ENCODE measurements at regions not wholly inside any gene's neighbourhood (a gene's known extent, or its start where the extent isn't known, plus 50 kb on each side); places are given as distances from the start of the nearest gene placed in this dataset.

- FAIRE-seq (no peak), DNase-seq (no peak)
- WGBS, 3 donors = 52 to 73% (median 62%) methylated on average over 2 of the region's 2 CpGs
- peaks cover 0 to 2% of the 10 kb centered on the region in 2 donors for H3K9me3 ChIP-seq (ENCODE audit: control insufficient read depth in 2 of 2, insufficient read depth in 1 of 2, low read depth in 1 of 2, low read length in 1 of 2)
- no peak overlapping the region for H3K27ac ChIP-seq (ENCODE audit: low read depth in 1 of 3, low read length in 2 of 3)
- no peaks in the 10 kb centered on the region for H3K36me3 ChIP-seq (ENCODE audit: control insufficient read depth in 3 of 3, insufficient read depth in 2 of 3, low read depth in 1 of 3, low read length in 3 of 3)
- no peaks in the 10 kb centered on the region for H3K4me1 ChIP-seq (ENCODE audit: control insufficient read depth in 3 of 3, insufficient read depth in 2 of 3, low read depth in 1 of 3, low read length in 2 of 3)
- H3K27me3 ChIP-seq (ENCODE audit: control insufficient read depth in 3 of 3, insufficient read depth in 3 of 3, low read length in 3 of 3) = no peaks in the 10 kb centered on the region
- no peak overlapping the region for H3K4me3 ChIP-seq (ENCODE audit: low read depth in 1 of 3, low read length in 3 of 3)
These were observed 80.5 kb upstream of the PRMT6 start for GRCh38 chr1:106975944-106976343.

DNA sequence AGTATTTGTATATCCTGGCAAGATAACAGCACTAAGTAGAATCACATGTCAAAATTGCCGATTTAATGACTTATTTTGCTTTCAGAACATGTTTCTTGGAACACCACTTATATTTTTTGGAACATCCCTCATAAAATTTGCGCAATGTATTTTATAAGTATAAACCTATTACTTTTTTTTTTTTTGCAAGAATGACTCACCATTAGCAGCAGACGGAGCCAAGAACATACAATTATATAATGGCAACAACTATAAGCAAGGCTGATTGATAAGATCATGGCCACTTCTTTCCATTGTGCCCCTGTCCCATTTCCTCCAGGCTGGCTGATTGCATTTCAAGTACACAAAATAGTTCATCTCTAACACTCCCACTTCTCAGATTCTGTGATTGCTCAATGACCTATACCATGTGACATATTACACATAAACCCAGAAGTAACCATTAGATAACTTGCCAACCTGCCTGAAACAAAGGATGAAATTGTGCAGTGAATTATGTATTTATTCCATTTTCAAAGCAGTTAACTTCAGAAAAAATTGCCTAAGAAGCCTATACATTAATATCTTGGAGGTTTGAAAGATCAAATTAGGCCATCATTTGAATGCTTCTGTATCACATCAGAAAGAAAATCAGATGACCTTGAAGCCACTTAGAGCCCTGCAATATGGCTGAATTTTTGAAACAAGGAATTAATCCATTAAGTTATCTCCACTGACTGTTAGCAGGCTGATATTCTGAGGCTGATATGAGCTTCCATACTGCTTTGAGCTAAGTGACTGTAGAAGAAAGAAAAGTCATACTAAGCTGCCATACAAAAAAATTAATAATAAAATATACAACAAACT, 77.8 kb upstream of the PRMT6 start:
- Histone ChIP-seq H3K9me3 (ENCODE audit: control insufficient read depth in 2 of 2, insufficient read depth in 1 of 2, low read depth in 1 of 2, low read length in 1 of 2) (peaks cover 0 to 2% of the 10 kb centered on the region in 2 donors), H3K4me3 (ENCODE audit: low read depth in 1 of 3, low read length in 3 of 3) (no peak overlapping the region), H3K27me3 (ENCODE audit: control insufficient read depth in 3 of 3, insufficient read depth in 3 of 3, low read length in 3 of 3) (no peaks in the 10 kb centered on the region), H3K4me1 (ENCODE audit: control insufficient read depth in 3 of 3, insufficient read depth in 2 of 3, low read depth in 1 of 3, low read length in 2 of 3) (no peaks in the 10 kb centered on the region), H3K36me3 (ENCODE audit: control insufficient read depth in 3 of 3, insufficient read depth in 2 of 3, low read depth in 1 of 3, low read length in 3 of 3) (no peaks in the 10 kb centered on the region), H3K27ac (ENCODE audit: low read depth in 1 of 3, low read length in 2 of 3) (no peak overlapping the region)
- 59 to 66% (median 60%) methylated on average over 3 of the region's 3 CpGs for WGBS, 3 donors
- DNase-seq = no peak
- FAIRE-seq = no peak

- 51 to 76% (median 58%) methylated on average over 2 of the region's 2 CpGs for WGBS, 3 donors
- DNase-seq = no peak
- no peaks in the 10 kb centered on the region for H3K27me3 ChIP-seq (ENCODE audit: control insufficient read depth in 3 of 3, insufficient read depth in 3 of 3, low read length in 3 of 3)
- H3K4me3 ChIP-seq (ENCODE audit: low read depth in 1 of 3, low read length in 3 of 3) = no peak overlapping the region
- H3K4me1 ChIP-seq (ENCODE audit: control insufficient read depth in 3 of 3, insufficient read depth in 2 of 3, low read depth in 1 of 3, low read length in 2 of 3) = no peaks in the 10 kb centered on the region
- H3K36me3 ChIP-seq (ENCODE audit: control insufficient read depth in 3 of 3, insufficient read depth in 2 of 3, low read depth in 1 of 3, low read length in 3 of 3) = no peaks in the 10 kb centered on the region
- H3K9me3 ChIP-seq (ENCODE audit: control insufficient read depth in 2 of 2, insufficient read depth in 1 of 2, low read depth in 1 of 2, low read length in 1 of 2) = peaks cover 0 to 2% of the 10 kb centered on the region in 2 donors
- H3K27ac ChIP-seq (ENCODE audit: low read depth in 1 of 3, low read length in 2 of 3) = no peak overlapping the region
- no peak for FAIRE-seq
These were observed 77.1 kb upstream of the PRMT6 start for GRCh38 chr1:106979371-106979770.

GRCh38 chr1:106980121-106980520, 76.4 kb upstream of the PRMT6 start:
- no peaks in the 10 kb centered on the region for H3K36me3 ChIP-seq (ENCODE audit: control insufficient read depth in 3 of 3, insufficient read depth in 2 of 3, low read depth in 1 of 3, low read length in 3 of 3)
- DNase-seq = no peak
- H3K9me3 ChIP-seq (ENCODE audit: control insufficient read depth in 2 of 2, insufficient read depth in 1 of 2, low read depth in 1 of 2, low read length in 1 of 2) = peaks cover 0 to 2% of the 10 kb centered on the region in 2 donors
- H3K27ac ChIP-seq (ENCODE audit: low read depth in 1 of 3, low read length in 2 of 3) = no peak overlapping the region
- no peaks in the 10 kb centered on the region for H3K4me1 ChIP-seq (ENCODE audit: control insufficient read depth in 3 of 3, insufficient read depth in 2 of 3, low read depth in 1 of 3, low read length in 2 of 3)
- no peak overlapping the region for H3K4me3 ChIP-seq (ENCODE audit: low read depth in 1 of 3, low read length in 3 of 3)
- FAIRE-seq = no peak
- H3K27me3 ChIP-seq (ENCODE audit: control insufficient read depth in 3 of 3, insufficient read depth in 3 of 3, low read length in 3 of 3) = no peaks in the 10 kb centered on the region
- WGBS, 3 donors = 42 to 62% (median 59%) methylated on average over 3 of the region's 3 CpGs

GRCh38 chr1:106984801-106985200, 71.7 kb upstream of the PRMT6 start:
- Histone ChIP-seq H3K27me3 (ENCODE audit: control insufficient read depth in 3 of 3, insufficient read depth in 3 of 3, low read length in 3 of 3) (no peaks in the 10 kb centered on the region), H3K9me3 (ENCODE audit: control insufficient read depth in 2 of 2, insufficient read depth in 1 of 2, low read depth in 1 of 2, low read length in 1 of 2) (no peaks in the 10 kb centered on the region), H3K4me3 (ENCODE audit: low read depth in 1 of 3, low read length in 3 of 3) (no peak overlapping the region), H3K27ac (ENCODE audit: low read depth in 1 of 3, low read length in 2 of 3) (no peak overlapping the region), H3K36me3 (ENCODE audit: control insufficient read depth in 3 of 3, insufficient read depth in 2 of 3, low read depth in 1 of 3, low read length in 3 of 3) (no peaks in the 10 kb centered on the region), H3K4me1 (ENCODE audit: control insufficient read depth in 3 of 3, insufficient read depth in 2 of 3, low read depth in 1 of 3, low read length in 2 of 3) (no peaks in the 10 kb centered on the region)
- FAIRE-seq (no peak), DNase-seq (no peak)

- Histone ChIP-seq H3K27ac (ENCODE audit: low read depth in 1 of 3, low read length in 2 of 3) (no peak overlapping the region), H3K9me3 (ENCODE audit: control insufficient read depth in 2 of 2, insufficient read depth in 1 of 2, low read depth in 1 of 2, low read length in 1 of 2) (no peaks in the 10 kb centered on the region), H3K4me1 (ENCODE audit: control insufficient read depth in 3 of 3, insufficient read depth in 2 of 3, low read depth in 1 of 3, low read length in 2 of 3) (no peaks in the 10 kb centered on the region), H3K4me3 (ENCODE audit: low read depth in 1 of 3, low read length in 3 of 3) (no peak overlapping the region), H3K27me3 (ENCODE audit: control insufficient read depth in 3 of 3, insufficient read depth in 3 of 3, low read length in 3 of 3) (no peaks in the 10 kb centered on the region), H3K36me3 (ENCODE audit: control insufficient read depth in 3 of 3, insufficient read depth in 2 of 3, low read depth in 1 of 3, low read length in 3 of 3) (no peaks in the 10 kb centered on the region)
- DNase-seq (no peak), FAIRE-seq (no peak)
These were observed 69.9 kb upstream of the PRMT6 start for GRCh38 chr1:106986603-106987002.

DNA sequence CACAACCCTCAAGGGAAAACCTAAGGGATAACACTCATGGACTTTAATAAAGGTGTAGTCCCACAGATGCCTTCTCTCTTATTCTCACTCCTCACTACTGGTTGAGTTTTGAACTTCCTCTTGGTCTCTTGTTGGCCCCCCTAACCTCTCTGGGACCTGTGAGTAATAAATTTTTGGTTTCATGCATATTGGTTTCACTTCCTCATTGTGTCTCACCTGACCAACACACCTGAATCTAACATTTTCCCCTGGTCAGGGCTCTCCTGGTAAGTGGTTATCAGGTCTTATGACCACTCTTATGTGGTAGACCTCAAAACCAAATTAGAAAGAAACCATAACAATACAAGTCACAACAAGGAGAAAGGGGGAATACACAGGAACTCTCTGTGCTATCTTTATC, 60.5 kb upstream of the PRMT6 start:
- H3K4me1 ChIP-seq (ENCODE audit: control insufficient read depth in 3 of 3, insufficient read depth in 2 of 3, low read depth in 1 of 3, low read length in 2 of 3) = no peaks in the 10 kb centered on the region
- H3K9me3 ChIP-seq (ENCODE audit: control insufficient read depth in 2 of 2, insufficient read depth in 1 of 2, low read depth in 1 of 2, low read length in 1 of 2) = no peaks in the 10 kb centered on the region
- H3K27me3 ChIP-seq (ENCODE audit: control insufficient read depth in 3 of 3, insufficient read depth in 3 of 3, low read length in 3 of 3) = peaks cover 0 to 2% (median 0%) of the 10 kb centered on the region in 3 donors
- DNase-seq (no peak), FAIRE-seq (no peak)
- no peaks in the 10 kb centered on the region for H3K36me3 ChIP-seq (ENCODE audit: control insufficient read depth in 3 of 3, insufficient read depth in 2 of 3, low read depth in 1 of 3, low read length in 3 of 3)
- no peak overlapping the region for H3K4me3 ChIP-seq (ENCODE audit: low read depth in 1 of 3, low read length in 3 of 3)
- no peak overlapping the region for H3K27ac ChIP-seq (ENCODE audit: low read depth in 1 of 3, low read length in 2 of 3)

DNA sequence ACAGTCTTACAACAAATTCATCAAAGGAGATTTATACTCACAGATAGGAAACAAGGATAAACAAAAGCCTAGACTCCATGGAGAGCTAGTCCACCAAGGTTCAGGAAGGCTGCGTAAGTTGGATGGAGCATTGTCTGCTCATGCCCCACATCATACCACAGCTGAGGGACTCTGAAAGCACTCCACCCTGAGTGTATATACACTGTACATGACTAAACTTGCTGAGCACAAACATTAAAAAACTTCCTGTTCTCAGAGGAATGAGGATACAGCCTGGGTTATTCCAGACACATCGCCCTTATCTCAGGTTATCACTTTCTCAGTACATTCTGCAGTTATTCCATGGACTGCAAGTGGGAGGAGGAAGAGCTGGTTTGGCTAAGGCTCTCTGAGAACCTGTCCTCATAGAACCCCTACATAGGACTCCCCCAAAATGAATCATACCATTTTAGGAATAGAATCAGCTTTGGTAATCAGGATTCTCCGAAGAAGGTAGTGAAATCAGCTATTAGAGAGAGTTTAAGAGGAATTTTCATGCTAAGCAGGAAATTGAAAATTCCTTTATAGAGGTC, 58.0 kb upstream of the PRMT6 start:
- Histone ChIP-seq H3K9me3 (ENCODE audit: control insufficient read depth in 2 of 2, insufficient read depth in 1 of 2, low read depth in 1 of 2, low read length in 1 of 2) (no peaks in the 10 kb centered on the region), H3K27ac (ENCODE audit: low read depth in 1 of 3, low read length in 2 of 3) (no peak overlapping the region), H3K27me3 (ENCODE audit: control insufficient read depth in 3 of 3, insufficient read depth in 3 of 3, low read length in 3 of 3) (peaks cover 0 to 2% (median 0%) of the 10 kb centered on the region in 3 donors), H3K4me1 (ENCODE audit: control insufficient read depth in 3 of 3, insufficient read depth in 2 of 3, low read depth in 1 of 3, low read length in 2 of 3) (no peaks in the 10 kb centered on the region), H3K36me3 (ENCODE audit: control insufficient read depth in 3 of 3, insufficient read depth in 2 of 3, low read depth in 1 of 3, low read length in 3 of 3) (no peaks in the 10 kb centered on the region), H3K4me3 (ENCODE audit: low read depth in 1 of 3, low read length in 3 of 3) (no peak overlapping the region)
- 57 to 78% (median 65%) methylated on average over 3 of the region's 3 CpGs for WGBS, 3 donors
- DNase-seq (no peak), FAIRE-seq (no peak)

DNA sequence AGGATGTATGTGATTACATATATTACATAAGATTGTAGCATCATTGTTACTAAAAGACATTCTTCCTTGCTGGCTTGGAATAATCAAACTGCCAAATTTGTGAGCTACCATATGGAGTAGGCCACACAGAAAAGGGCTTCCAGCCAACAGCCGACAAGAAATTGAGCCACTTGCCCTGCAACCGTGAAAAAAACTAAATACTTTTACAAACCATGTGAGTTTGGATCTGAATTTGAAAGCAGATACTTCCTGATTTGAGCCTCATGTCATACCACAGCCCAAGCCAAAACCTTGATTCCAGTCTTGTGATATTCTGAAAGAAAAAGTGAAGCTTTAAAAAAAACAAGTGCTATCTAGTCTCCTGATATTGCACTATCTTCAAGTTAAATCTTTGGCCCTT, 55.6 kb upstream of the PRMT6 start:
- FAIRE-seq (no peak), DNase-seq (no peak)
- Histone ChIP-seq H3K9me3 (ENCODE audit: control insufficient read depth in 2 of 2, insufficient read depth in 1 of 2, low read depth in 1 of 2, low read length in 1 of 2) (no peaks in the 10 kb centered on the region), H3K36me3 (ENCODE audit: control insufficient read depth in 3 of 3, insufficient read depth in 2 of 3, low read depth in 1 of 3, low read length in 3 of 3) (no peaks in the 10 kb centered on the region), H3K4me3 (ENCODE audit: low read depth in 1 of 3, low read length in 3 of 3) (no peak overlapping the region), H3K27me3 (ENCODE audit: control insufficient read depth in 3 of 3, insufficient read depth in 3 of 3, low read length in 3 of 3) (peaks cover 0 to 2% (median 0%) of the 10 kb centered on the region in 3 donors), H3K4me1 (ENCODE audit: control insufficient read depth in 3 of 3, insufficient read depth in 2 of 3, low read depth in 1 of 3, low read length in 2 of 3) (no peaks in the 10 kb centered on the region), H3K27ac (ENCODE audit: low read depth in 1 of 3, low read length in 2 of 3) (no peak overlapping the region)
- 57 to 76% (median 67%) methylated on average over 2 of the region's 2 CpGs for WGBS, 3 donors
